A549 (cell line): ENCODE measurements at regions not wholly inside any gene's neighbourhood (a gene's known extent, or its start where the extent isn't known, plus 50 kb on each side); places are given as distances from the start of the nearest gene placed in this dataset.
A peak's percentile ranks its signal among the peaks of the same experiment; 100 is the strongest.

Experiments
- ATAC-seq, 2 experiments: fragments of 200-7000 bp in 1 of 2; fragments of >200 bp in 1 of 2; cut with Nextera tagmentation in 1 of 2; cut with Tn5 transposase in 1 of 2; 3 replicates each; pipeline versions ENCODE4 v1.8.0 to v1.9.1; 2018 to 2020; ENCODE audit warnings: mild to moderate bottlenecking in 1 of 2, moderate library complexity in 1 of 2
- CTCF ChIA-PET: fragments of 300-600 bp; sonication (Branson Sonifier 250); formaldehyde crosslinking; extraction: SDS; loops from one replicate; lab custom pipeline; 2021; ENCODE audit warnings: antibody characterized with exemption, inconsistent platforms; lab: Yijun Ruan, JAX
- POLR2A ChIA-PET: fragments of 350-600 bp; formaldehyde crosslinking; extraction: SDS; loops from one replicate; lab custom pipeline; 2021; ENCODE audit warnings: antibody characterized with exemption, inconsistent platforms; lab: Yijun Ruan, JAX
- DNase-seq, 2 experiments: peaks; one replicate each; pipeline versions ENCODE4 v3.0.0 to v3.0.0-alpha.2; 2011 to 2016; ENCODE audit warnings: low read depth in 1 of 2, low spot score in 1 of 2
- FAIRE-seq: peaks from 2 replicates; lab custom pipeline; 2011; peaks lifted over from hg19 to GRCh38; lab: Jason Lieb, UNC
- H3K27ac ChIP-seq, 2 experiments: fragments of >200 bp; sonication (Bioruptor Twin); formaldehyde crosslinking; 3 replicates each; pipeline ENCODE4 v1.5.1; 2016 to 2017
- H3K4me1 ChIP-seq: fragments of >200 bp; sonication (Bioruptor Twin); formaldehyde crosslinking; 3 replicates; pipeline ENCODE4 v1.6.1; 2016
- H3K4me2 ChIP-seq: fragments of >200 bp; sonication (Bioruptor Twin); formaldehyde crosslinking; 3 replicates; pipeline ENCODE4 v1.6.1; 2016
- H3K4me3 ChIP-seq: fragments of >200 bp; sonication (Bioruptor Twin); formaldehyde crosslinking; 3 replicates; pipeline ENCODE4 v1.5.1; 2016
- H3K9me3 ChIP-seq: fragments of >200 bp; sonication (Bioruptor Twin); formaldehyde crosslinking; 3 replicates; pipeline ENCODE4 v1.6.1; 2016
- ATOH8 ChIP-seq: fragments of 250-450 bp; sonication (Bioruptor Pico); IDR thresholded peaks from 2 replicates; pipeline ENCODE4 v1.5.0; 2020; ENCODE audit warnings: low read depth, mild to moderate bottlenecking, moderate library complexity
- BCL3 ChIP-seq: fragments of >200 bp; sonication (Bioruptor Twin); formaldehyde crosslinking; IDR thresholded peaks from 3 replicates; pipeline ENCODE4 v1.6.1; 2016
- CBX2 ChIP-seq: fragments of 200-600 bp; sonication (generic); IDR thresholded peaks from 2 replicates; pipeline ENCODE4 v1.6.1; 2016; ENCODE audit warnings: low read depth, mild to moderate bottlenecking, borderline replicate concordance
- EHMT2 ChIP-seq: fragments of 200-600 bp; sonication (generic); IDR thresholded peaks from 2 replicates; pipeline ENCODE4 v1.6.1; 2016; ENCODE audit warnings: antibody characterized with exemption, low read depth, mild to moderate bottlenecking, moderate library complexity
- FOSB ChIP-seq: fragments of 250-450 bp; sonication (Bioruptor Pico); IDR thresholded peaks from 2 replicates; pipeline ENCODE4 v1.5.0; 2020; ENCODE audit warnings: mild to moderate bottlenecking, moderate library complexity
- FOSL2 ChIP-seq, 2 experiments: fragments of 450-650 bp in 1 of 2; fragments of >200 bp in 1 of 2; sonication (Bioruptor Twin) in 1 of 2; formaldehyde crosslinking; IDR thresholded peaks; 2 replicates each; pipeline versions ENCODE4 v1.5.0 to v1.6.1; 2016 to 2020; ENCODE audit warnings: mild to moderate bottlenecking in 1 of 2, moderate library complexity in 1 of 2
- FOXS1 ChIP-seq: fragments of 250-450 bp; sonication (Bioruptor Pico); IDR thresholded peaks from 2 replicates; pipeline ENCODE4 v1.5.0; 2020; ENCODE audit warnings: mild to moderate bottlenecking, moderate library complexity
- HEYL ChIP-seq: fragments of 250-450 bp; sonication (Bioruptor Pico); IDR thresholded peaks from 2 replicates; pipeline ENCODE4 v1.8.0; 2021; ENCODE audit warnings: mild to moderate bottlenecking, moderate library complexity
- HOXB5 ChIP-seq: fragments of 250-450 bp; sonication (Bioruptor Pico); IDR thresholded peaks from 2 replicates; pipeline ENCODE4 v1.5.0; 2020; ENCODE audit warnings: mild to moderate bottlenecking, moderate library complexity
- JUN ChIP-seq, 2 experiments: fragments of >200 bp; sonication (Bioruptor Twin); formaldehyde crosslinking; IDR thresholded peaks; 2 replicates in 1 of 2; 3 replicates in 1 of 2; pipeline ENCODE4 v1.6.1; 2016 to 2017
- JUNB ChIP-seq: fragments of >200 bp; sonication (Bioruptor Twin); formaldehyde crosslinking; IDR thresholded peaks from 2 replicates; pipeline ENCODE4 v1.6.1; 2016
- KDM1A ChIP-seq: fragments of 200-600 bp; sonication (generic); IDR thresholded peaks from 2 replicates; pipeline ENCODE4 v1.6.1; 2016; ENCODE audit warnings: low read depth, mild to moderate bottlenecking
- NFE2L2 ChIP-seq: fragments of 150-350 bp; conservative IDR thresholded peaks from 2 replicates; pipeline ENCODE4 v1.6.1; 2014; ENCODE audit warnings: low read length
- NR3C1 ChIP-seq: fragments of >200 bp; sonication (Bioruptor Twin); formaldehyde crosslinking; IDR thresholded peaks from 3 replicates; pipeline ENCODE4 v1.6.1; 2017
- POLR2AphosphoS2 ChIP-seq: conservative IDR thresholded peaks from 2 replicates; pipeline ENCODE4 v1.6.1; 2012; ENCODE audit warnings: low read length, improper control_type of control experiment, inconsistent platforms
- RAD21 ChIP-seq, 2 experiments: fragments of >200 bp in 1 of 2; sonication (Bioruptor Twin) in 1 of 2; formaldehyde crosslinking in 1 of 2; IDR thresholded peaks in 1 of 2; conservative IDR thresholded peaks in 1 of 2; 2 replicates in 1 of 2; 3 replicates in 1 of 2; pipeline ENCODE4 v1.6.1; 2012 to 2018; ENCODE audit warnings: inconsistent platforms in 1 of 2
- RCOR1 ChIP-seq: fragments of 150-350 bp; IDR thresholded peaks from 2 replicates; pipeline ENCODE4 v1.6.1; 2014; ENCODE audit warnings: antibody characterized with exemption, low read length, low read depth
- RFX5 ChIP-seq: fragments of 450-650 bp; IDR thresholded peaks from 2 replicates; pipeline ENCODE4 v1.7.1; 2014; ENCODE audit warnings: antibody characterized with exemption, mild to moderate bottlenecking, moderate library complexity
- SMC3 ChIP-seq: fragments of >200 bp; sonication (Bioruptor Twin); formaldehyde crosslinking; IDR thresholded peaks from 3 replicates; pipeline ENCODE4 v1.6.1; 2018; ENCODE audit warnings: inconsistent platforms
- TFCP2L1 ChIP-seq: fragments of 250-450 bp; sonication (Bioruptor Pico); IDR thresholded peaks from 2 replicates; pipeline ENCODE4 v1.5.0; 2021; ENCODE audit warnings: mild to moderate bottlenecking
- USF2 ChIP-seq: fragments of 450-650 bp; IDR thresholded peaks from 2 replicates; pipeline ENCODE4 v1.6.1; 2014; ENCODE audit warnings: antibody characterized with exemption
- ZC3H11A ChIP-seq: fragments of 450-650 bp; IDR thresholded peaks from 2 replicates; pipeline ENCODE4 v1.6.1; 2014; ENCODE audit warnings: antibody characterized with exemption, mild to moderate bottlenecking
- ZSCAN20 ChIP-seq: fragments of 250-450 bp; sonication (Bioruptor Pico); IDR thresholded peaks from 2 replicates; pipeline ENCODE4 v1.8.0; 2022; ENCODE audit warnings: mild to moderate bottlenecking, moderate library complexity
- WGBS: methylation state at CpG from one replicate; pipeline ENCODE4 v1.1.6; 2017; ENCODE audit errors: missing lambda C conversion rate; 5-methylcytosine and 5-hydroxymethylcytosine counted together
- TF ChIP-seq, protein P1 (sequence below): IDR thresholded peaks from 2 replicates; pipeline ENCODE4 v1.6.1; 2012

- TF ChIP-seq KDM1A (no peak), RFX5 (no peak), JUN (IDR thresholded peaks at IDR 0.05) (no peak), HOXB5 (CRISPR knock-in tag) (no peak), USF2 (no peak), RAD21 (conservative IDR thresholded peaks at IDR 0.05 in 1 of 2, IDR thresholded peaks at IDR 0.05 in 1 of 2) (no peak), ZSCAN20 (no peak), BCL3 (no peak), RCOR1 (no peak), POLR2AphosphoS2 (no peak), ATOH8 (no peak), CBX2 (no peak), FOXS1 (CRISPR knock-in tag) (no peak), FOSL2 (IDR thresholded peaks at IDR 0.05) (no peak), FOSL2 (CRISPR knock-in tag; IDR thresholded peaks at IDR 0.05) (no peak), HEYL (CRISPR knock-in tag) (no peak), EHMT2 (no peak), SMC3 (no peak), TFCP2L1 (CRISPR knock-in tag) (no peak), NR3C1 (no peak)
- TF ChIP-seq, protein P1, sequence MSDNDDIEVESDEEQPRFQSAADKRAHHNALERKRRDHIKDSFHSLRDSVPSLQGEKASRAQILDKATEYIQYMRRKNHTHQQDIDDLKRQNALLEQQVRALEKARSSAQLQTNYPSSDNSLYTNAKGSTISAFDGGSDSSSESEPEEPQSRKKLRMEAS: no peak
- no peak overlapping the region for H3K4me2 ChIP-seq
- peaks cover 38% of the 10 kb centered on the region for H3K4me1 ChIP-seq
- ATAC-seq: no peak
- DNase-seq: no peak
- H3K9me3 ChIP-seq: no peaks in the 10 kb centered on the region
- H3K4me3 ChIP-seq: no peak overlapping the region
- ChIA-PET CTCF (interaction anchor here (0.9 kb wide), 1 partner anchor 212 kb away, joined by 3 read pairs; no protein-coding TSS in a partner anchor), POLR2A (no interaction called here)
- no peak for FAIRE-seq
- WGBS: 69% methylated on average over 7 of the region's 7 CpGs
- H3K27ac ChIP-seq: peak overlapping the region in 1 of 2 experiments; percentile 37; a peak in 2 of 6 replicates
These were observed 96.0 kb upstream of the DAPK1 start for GRCh38 chr9:87401681-87402080.

GRCh38 chr9:87402537-87402936 is 95.1 kb upstream of the DAPK1 start:
- WGBS: 88% methylated on average over 3 of the region's 3 CpGs
- H3K9me3 ChIP-seq: no peaks in the 10 kb centered on the region

More at GRCh38 chr9:87402537-87402936, 95.1 kb upstream of the DAPK1 start:
- no peak overlapping the region for H3K4me3 ChIP-seq
- ChIA-PET CTCF (no interaction called here), POLR2A (no interaction called here)
- no peak for DNase-seq
- no peak for ATAC-seq
- H3K4me1 ChIP-seq: peaks cover 38% of the 10 kb centered on the region
- H3K27ac ChIP-seq: 0 out of 6 replicates have a peak overlapping the region, but pooled peaks of 1 of the 2 experiments have one; percentile 76
- H3K4me2 ChIP-seq: no peak overlapping the region
- TF ChIP-seq FOXS1 (CRISPR knock-in tag) (no peak), KDM1A (no peak), FOSL2 (IDR thresholded peaks at IDR 0.05) (no peak), FOSL2 (CRISPR knock-in tag; IDR thresholded peaks at IDR 0.05) (no peak), JUNB (no peak), ZC3H11A (no peak), FOSB (CRISPR knock-in tag) (no peak), NFE2L2 (no peak)
- TF ChIP-seq, protein P1: no peak
- no peak for FAIRE-seq
